ENCODE measurements at regions not wholly inside any gene's neighbourhood (a gene's known extent, or its start where the extent isn't known, plus 50 kb on each side); places are given as distances from the start of the nearest gene placed in this dataset.

DNA sequence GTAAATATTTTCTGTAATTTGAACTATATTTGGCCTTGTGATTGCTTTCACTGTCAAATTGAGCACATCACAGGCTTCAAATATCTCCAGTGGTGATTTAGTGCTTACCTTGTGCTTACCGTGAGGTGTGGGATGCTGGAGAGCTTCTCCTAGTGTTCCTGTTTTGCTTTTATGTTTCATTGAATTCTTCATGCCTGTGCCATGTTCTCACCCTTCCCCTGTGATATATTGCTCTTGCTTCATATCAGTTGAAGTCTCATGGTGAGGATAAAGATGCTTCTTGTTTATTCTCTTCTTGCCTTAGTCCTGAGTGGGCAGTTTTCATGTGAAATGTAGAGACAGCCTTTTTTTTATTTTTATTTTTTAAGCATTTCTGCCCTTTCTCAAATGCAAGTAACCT lies 198.0 kb upstream of the PDGFD start:
- no peaks in the 10 kb centered on the region for H3K4me1 Mint-ChIP-seq (ENCODE audit: low read depth in 2 of 2)
- no peaks in the 10 kb centered on the region for H3K36me3 Mint-ChIP-seq (ENCODE audit: insufficient read depth)
- DNase-seq = no peak
- H3K27ac Mint-ChIP-seq = no peak overlapping the region
- H3K4me3 Mint-ChIP-seq = no peak overlapping the region
- no peaks in the 10 kb centered on the region for H3K9me3 Mint-ChIP-seq
- H3K27me3 Mint-ChIP-seq = peaks cover 8 to 17% of the 10 kb centered on the region in 2 donors
- no peak for ATAC-seq (replicated peaks)

DNA sequence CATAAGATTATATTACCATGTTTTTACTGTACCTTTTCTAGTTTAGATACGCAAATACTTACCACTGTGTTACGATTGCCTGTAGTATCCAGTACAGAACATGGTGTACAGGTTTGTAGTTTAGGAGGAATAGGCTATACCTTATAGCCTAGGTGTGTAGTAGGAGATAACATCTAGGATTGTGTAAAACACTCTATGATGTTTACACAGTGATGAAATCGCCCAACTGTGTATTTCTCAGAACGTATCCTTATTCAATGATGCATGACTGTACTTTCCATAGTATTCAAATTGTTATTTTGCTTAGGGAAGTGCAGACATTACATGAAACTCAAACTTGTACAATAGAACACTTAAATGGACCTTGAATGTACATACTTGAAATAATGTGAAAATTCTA lies 188.1 kb upstream of the PDGFD start:
- H3K27ac Mint-ChIP-seq = no peak overlapping the region
- DNase-seq (no peak), ATAC-seq (replicated peaks) (no peak)
- peaks cover 0 to 6% of the 10 kb centered on the region in 2 donors for H3K27me3 Mint-ChIP-seq
- no peak overlapping the region for H3K4me3 Mint-ChIP-seq
- H3K9me3 Mint-ChIP-seq = peaks cover 4 to 8% of the 10 kb centered on the region in 2 donors
- no peaks in the 10 kb centered on the region for H3K36me3 Mint-ChIP-seq (ENCODE audit: insufficient read depth)
- no peaks in the 10 kb centered on the region for H3K4me1 Mint-ChIP-seq (ENCODE audit: low read depth in 2 of 2)

DNA sequence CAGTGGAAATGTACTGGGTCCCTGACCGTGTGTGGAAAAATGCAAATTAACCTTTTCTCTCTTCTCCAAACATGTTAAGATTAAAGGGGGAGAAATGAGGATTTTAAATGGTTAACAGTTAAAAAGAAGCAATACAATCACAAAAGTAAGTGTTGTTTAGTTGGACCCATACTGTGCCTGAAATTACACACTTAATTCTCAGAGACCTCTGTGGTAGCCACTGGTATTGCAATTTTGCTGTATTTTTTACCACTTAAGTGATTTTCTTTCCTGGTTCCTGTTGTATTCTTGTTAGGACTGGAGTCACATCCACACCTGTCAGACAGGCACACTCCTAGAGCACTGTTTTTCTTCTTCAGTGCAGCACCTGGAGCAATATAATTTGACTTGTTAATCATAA lies 179.6 kb upstream of the PDGFD start:
- Mint-ChIP-seq H3K4me1 (ENCODE audit: low read depth in 2 of 2) (peaks cover 0 to 5% of the 10 kb centered on the region in 2 donors), H3K9me3 (no peaks in the 10 kb centered on the region), H3K27ac (no peak overlapping the region), H3K4me3 (no peak overlapping the region), H3K36me3 (ENCODE audit: insufficient read depth) (no peaks in the 10 kb centered on the region), H3K27me3 (peaks cover 0 to 6% of the 10 kb centered on the region in 2 donors)
- no peak for ATAC-seq (replicated peaks)
- DNase-seq = no peak

DNA sequence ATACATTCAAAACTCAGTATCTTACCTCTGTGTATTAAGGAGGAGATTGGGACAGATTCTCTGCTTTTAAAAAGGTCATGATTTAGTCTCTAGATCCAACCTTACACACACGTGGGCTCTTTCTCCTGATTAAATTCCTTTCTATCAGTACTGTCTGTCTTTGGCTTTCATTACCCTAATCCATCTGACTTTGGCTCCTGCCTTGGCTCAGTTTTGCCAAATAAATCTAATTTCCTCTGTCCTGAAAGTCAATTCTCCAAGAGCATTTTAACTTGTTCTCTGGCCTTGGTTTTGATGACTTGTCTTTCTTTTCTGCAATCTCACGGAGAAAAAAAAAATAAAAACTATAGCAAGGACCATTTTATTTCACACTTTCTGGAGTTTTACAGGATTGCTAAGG lies 176.6 kb upstream of the PDGFD start:
- Mint-ChIP-seq H3K9me3 (no peaks in the 10 kb centered on the region), H3K27me3 (no peaks in the 10 kb centered on the region), H3K36me3 (ENCODE audit: insufficient read depth) (no peaks in the 10 kb centered on the region), H3K4me1 (ENCODE audit: low read depth in 2 of 2) (peaks cover 0 to 5% of the 10 kb centered on the region in 2 donors), H3K27ac (no peak overlapping the region), H3K4me3 (no peak overlapping the region)
- DNase-seq = no peak
- no peak for ATAC-seq (replicated peaks)

DNA sequence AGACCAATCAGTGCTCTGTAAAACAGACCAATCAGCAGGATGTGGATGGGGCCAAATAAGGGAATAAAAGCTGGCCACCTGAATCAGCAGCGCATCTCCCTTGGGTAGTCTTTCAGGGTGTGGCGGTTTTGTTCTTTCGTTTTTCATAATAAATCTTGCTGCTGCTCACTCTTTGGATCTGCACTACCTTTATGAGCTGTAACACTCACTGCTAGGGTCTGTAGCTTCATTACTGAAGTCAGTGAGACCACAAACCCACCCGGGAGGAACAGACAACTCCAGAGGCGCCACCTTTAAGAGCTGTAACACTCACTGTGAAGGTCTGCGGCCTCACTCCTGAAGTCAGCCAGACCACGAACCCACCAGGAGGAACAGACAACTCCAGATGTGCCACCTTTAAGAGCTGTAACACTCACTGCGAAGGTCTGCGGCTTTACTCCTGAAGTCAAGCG lies 175.5 kb upstream of the PDGFD start:
- no peak for DNase-seq
- no peak for ATAC-seq (replicated peaks)
- no peaks in the 10 kb centered on the region for H3K36me3 Mint-ChIP-seq (ENCODE audit: insufficient read depth)
- peak overlapping the region in 1 of 2 donors; percentile 48 for H3K4me3 Mint-ChIP-seq
- no peak overlapping the region for H3K27ac Mint-ChIP-seq
- peaks cover 0 to 3% of the 10 kb centered on the region in 2 donors for H3K27me3 Mint-ChIP-seq
- H3K4me1 Mint-ChIP-seq (ENCODE audit: low read depth in 2 of 2) = peaks cover 0 to 5% of the 10 kb centered on the region in 2 donors
- H3K9me3 Mint-ChIP-seq = no peaks in the 10 kb centered on the region

DNA sequence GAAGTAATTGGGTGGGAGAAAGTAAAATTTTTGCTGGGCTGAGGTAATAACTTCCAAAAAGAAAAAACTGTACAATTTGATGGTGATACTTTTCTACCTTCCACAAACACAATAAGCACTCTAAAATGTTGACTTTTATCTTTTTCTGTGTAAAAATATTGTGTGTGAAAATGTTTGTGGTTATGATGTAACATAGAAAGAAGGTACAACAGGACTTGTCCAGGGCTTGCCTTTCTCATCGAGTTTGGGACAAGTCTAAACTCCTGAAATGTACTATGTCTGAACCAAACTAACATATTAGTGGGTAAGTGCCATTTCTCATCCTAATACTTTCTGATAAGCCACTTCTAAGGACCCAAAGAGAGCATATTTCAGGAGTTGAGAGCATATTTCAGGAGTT lies 174.2 kb upstream of the PDGFD start:
- ATAC-seq (replicated peaks) (no peak), DNase-seq (no peak)
- H3K9me3 Mint-ChIP-seq = no peaks in the 10 kb centered on the region
- no peak overlapping the region for H3K4me3 Mint-ChIP-seq
- H3K27ac Mint-ChIP-seq = no peak overlapping the region
- H3K36me3 Mint-ChIP-seq (ENCODE audit: insufficient read depth) = no peaks in the 10 kb centered on the region
- peaks cover 0 to 5% of the 10 kb centered on the region in 2 donors for H3K4me1 Mint-ChIP-seq (ENCODE audit: low read depth in 2 of 2)
- peaks cover 0 to 11% of the 10 kb centered on the region in 2 donors for H3K27me3 Mint-ChIP-seq

DNA sequence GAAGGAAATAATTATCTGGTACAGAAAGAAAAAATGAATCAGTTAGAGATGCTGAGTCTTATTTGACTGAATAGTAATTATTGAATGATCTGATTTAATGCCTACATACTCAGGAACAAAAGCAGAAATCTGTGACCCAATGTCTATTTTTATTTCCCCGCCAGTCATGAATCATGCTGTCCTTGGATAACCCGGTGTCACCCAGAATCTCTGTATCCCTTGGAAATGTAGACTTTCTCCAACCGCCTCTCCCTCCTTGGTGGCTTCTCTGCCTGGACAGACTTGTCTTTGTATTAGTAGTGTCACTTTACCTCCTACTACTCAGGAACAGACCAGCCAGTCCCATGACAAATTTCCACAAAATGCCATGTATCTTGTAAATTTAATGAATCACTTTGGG lies 173.3 kb upstream of the PDGFD start:
- Mint-ChIP-seq H3K9me3 (no peaks in the 10 kb centered on the region), H3K4me1 (ENCODE audit: low read depth in 2 of 2) (peaks cover 0 to 5% of the 10 kb centered on the region in 2 donors), H3K36me3 (ENCODE audit: insufficient read depth) (no peaks in the 10 kb centered on the region), H3K4me3 (no peak overlapping the region), H3K27ac (no peak overlapping the region), H3K27me3 (peaks cover 0 to 11% of the 10 kb centered on the region in 2 donors)
- no peak for ATAC-seq (replicated peaks)
- no peak for DNase-seq

DNA sequence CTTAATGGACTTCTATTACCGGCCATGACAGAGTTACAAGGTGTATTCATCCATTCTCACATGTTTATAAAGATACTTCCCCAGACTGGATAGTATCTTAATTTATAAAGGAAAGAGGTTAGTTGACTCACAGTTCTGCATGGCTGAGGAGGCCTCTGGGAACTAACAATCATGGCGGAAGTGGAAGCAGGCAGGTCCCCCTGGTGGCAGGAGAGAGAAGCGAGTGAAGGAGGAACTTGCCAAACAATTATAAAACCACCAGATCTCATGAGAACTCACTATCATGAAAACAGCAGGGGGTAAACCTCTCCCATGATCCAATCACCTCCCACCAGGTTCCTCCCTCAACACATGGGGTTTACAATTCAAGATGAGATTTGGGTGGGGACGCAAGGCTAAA lies 170.0 kb upstream of the PDGFD start:
- Mint-ChIP-seq H3K27me3 (peaks cover 0 to 11% of the 10 kb centered on the region in 2 donors), H3K4me3 (no peak overlapping the region), H3K27ac (no peak overlapping the region), H3K9me3 (no peaks in the 10 kb centered on the region), H3K4me1 (ENCODE audit: low read depth in 2 of 2) (no peaks in the 10 kb centered on the region), H3K36me3 (ENCODE audit: insufficient read depth) (no peaks in the 10 kb centered on the region)
- no peak for ATAC-seq (replicated peaks)
- DNase-seq = no peak

DNA sequence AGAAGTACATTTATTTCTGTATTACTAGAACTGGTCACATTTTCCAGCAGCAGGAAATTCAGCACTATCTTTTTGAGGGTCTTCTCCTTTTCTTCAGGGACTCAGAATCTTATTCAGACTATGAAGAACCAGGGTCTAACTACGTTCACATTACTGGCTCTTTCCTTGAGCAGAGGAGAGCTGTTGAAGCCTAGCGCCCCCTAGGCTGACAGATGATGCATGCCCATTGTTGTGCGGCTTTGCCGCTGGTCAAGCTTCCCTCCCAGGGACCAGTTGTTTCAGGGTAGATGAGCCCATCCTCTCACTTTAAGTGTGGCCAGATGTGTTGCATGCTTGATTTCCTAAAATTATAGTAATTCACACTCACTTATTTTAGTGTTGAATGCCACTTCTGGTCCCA lies 168.2 kb upstream of the PDGFD start:
- DNase-seq = no peak
- ATAC-seq (replicated peaks) = no peak
- Mint-ChIP-seq H3K27ac (no peak overlapping the region), H3K4me1 (ENCODE audit: low read depth in 2 of 2) (no peaks in the 10 kb centered on the region), H3K9me3 (no peaks in the 10 kb centered on the region), H3K4me3 (no peak overlapping the region), H3K27me3 (peaks cover 0 to 11% of the 10 kb centered on the region in 2 donors), H3K36me3 (ENCODE audit: insufficient read depth) (no peaks in the 10 kb centered on the region)

DNA sequence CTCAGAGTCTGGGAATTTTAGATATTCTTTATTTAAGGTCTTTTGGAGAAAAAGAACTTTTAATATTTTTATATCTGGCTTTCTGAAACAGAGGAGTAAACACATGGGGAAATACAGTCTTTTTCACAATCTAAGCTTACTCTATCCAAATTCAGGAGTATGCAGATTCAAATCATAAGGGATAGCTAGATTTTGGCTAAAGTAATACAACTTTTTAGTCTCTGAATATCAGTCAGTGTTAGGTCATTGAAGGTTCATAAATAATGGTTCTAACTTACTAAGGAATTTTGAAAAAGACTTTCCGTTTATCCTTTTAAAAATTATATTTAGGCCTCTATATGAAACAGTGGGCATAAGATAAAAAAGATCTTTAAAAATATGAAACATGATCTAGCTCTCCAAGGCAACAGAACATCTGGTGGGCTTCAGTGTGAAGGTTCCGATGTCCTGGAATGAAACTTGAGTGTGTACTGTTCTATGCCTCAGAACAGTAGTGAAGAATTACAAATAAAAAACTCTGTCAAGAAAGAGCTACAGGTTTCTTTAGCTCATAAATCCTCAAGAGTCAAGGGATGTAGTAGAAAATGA lies 165.2 kb upstream of the PDGFD start:
- no peak for DNase-seq
- H3K4me1 Mint-ChIP-seq (ENCODE audit: low read depth in 2 of 2) = no peaks in the 10 kb centered on the region
- H3K27me3 Mint-ChIP-seq = peaks cover 0 to 5% of the 10 kb centered on the region in 2 donors
- H3K4me3 Mint-ChIP-seq = no peak overlapping the region
- H3K36me3 Mint-ChIP-seq (ENCODE audit: insufficient read depth) = no peaks in the 10 kb centered on the region
- no peak for ATAC-seq (replicated peaks)
- no peaks in the 10 kb centered on the region for H3K9me3 Mint-ChIP-seq
- no peak overlapping the region for H3K27ac Mint-ChIP-seq

DNA sequence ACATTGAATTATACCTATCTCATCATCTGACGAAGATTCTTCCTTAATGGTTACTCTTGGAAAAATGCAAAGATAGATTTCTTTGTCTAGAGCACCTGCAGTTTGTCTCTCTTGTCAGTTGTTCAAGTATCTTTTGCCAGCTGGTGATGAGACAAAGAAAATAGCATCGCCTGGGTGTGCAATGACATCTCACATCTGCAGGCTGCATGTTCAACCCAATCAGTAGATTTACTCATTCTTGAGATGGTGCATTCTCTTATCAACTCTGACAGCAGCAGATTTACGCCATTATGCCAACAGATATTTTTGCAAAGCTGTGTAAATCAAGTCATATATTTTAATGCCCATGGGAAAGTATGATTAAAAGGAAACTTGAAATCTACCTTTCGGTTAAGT lies 164.6 kb upstream of the PDGFD start:
- ATAC-seq (replicated peaks) (no peak), DNase-seq (no peak)
- no peaks in the 10 kb centered on the region for H3K27me3 Mint-ChIP-seq
- no peaks in the 10 kb centered on the region for H3K36me3 Mint-ChIP-seq (ENCODE audit: insufficient read depth)
- H3K9me3 Mint-ChIP-seq = no peaks in the 10 kb centered on the region
- no peak overlapping the region for H3K4me3 Mint-ChIP-seq
- H3K4me1 Mint-ChIP-seq (ENCODE audit: low read depth in 2 of 2) = no peaks in the 10 kb centered on the region
- H3K27ac Mint-ChIP-seq = no peak overlapping the region

DNA sequence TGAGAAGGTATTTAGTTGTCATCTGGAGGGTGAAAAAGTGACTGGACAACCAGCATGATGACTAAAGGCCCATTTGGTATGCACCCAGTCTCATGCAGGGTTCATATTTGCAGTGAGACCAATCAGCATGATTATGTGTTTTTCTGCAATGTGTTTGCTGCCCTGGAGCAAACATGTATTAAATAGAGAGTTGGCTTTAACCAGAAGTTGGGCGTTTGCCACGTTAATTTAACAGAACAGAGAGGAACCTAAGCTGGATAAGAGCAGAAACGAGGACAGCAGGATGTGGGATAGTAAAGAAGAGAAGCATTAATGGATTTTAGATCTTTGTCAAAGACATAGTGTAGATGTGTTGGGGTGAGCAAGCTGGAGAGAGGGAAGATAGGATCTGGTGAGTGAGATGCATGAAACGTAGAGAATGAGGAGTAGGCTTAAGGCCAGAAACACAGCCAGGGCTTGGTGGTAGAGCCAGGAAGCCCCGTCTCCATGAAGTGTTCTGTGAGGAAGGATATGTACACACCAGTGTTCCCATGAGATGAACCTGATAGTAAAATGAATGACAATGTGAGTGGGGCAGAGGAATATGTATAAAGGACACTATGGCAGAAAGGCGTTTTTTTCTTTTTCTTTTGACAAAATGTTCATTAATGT lies 164.0 kb upstream of the PDGFD start:
- no peaks in the 10 kb centered on the region for H3K36me3 Mint-ChIP-seq (ENCODE audit: insufficient read depth)
- H3K4me1 Mint-ChIP-seq (ENCODE audit: low read depth in 2 of 2) = no peaks in the 10 kb centered on the region
- no peak overlapping the region for H3K27ac Mint-ChIP-seq
- ATAC-seq (replicated peaks) (no peak), DNase-seq (no peak)
- no peaks in the 10 kb centered on the region for H3K27me3 Mint-ChIP-seq
- no peak overlapping the region for H3K4me3 Mint-ChIP-seq
- H3K9me3 Mint-ChIP-seq = no peaks in the 10 kb centered on the region

DNA sequence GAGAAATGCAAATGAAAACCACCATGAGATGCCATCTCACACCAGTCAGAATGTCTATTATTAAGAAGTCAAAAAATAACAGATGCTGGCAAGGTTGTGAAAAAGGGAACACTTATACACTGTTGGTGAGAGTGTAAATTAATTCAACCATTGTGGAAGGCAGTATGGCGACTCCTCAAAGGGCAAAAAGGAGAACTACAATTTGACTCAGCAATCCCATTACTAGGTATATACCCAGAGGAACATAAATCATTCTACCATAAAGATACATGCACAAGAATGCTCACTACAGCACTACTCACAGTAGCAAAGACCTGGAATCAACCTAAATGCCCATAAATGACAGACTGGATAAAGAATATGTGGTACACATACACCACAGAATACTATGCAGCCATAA lies 161.1 kb upstream of the PDGFD start:
- no peaks in the 10 kb centered on the region for H3K36me3 Mint-ChIP-seq (ENCODE audit: insufficient read depth)
- DNase-seq = no peak
- no peaks in the 10 kb centered on the region for H3K27me3 Mint-ChIP-seq
- no peak for ATAC-seq (replicated peaks)
- no peak overlapping the region for H3K27ac Mint-ChIP-seq
- no peaks in the 10 kb centered on the region for H3K4me1 Mint-ChIP-seq (ENCODE audit: low read depth in 2 of 2)
- no peaks in the 10 kb centered on the region for H3K9me3 Mint-ChIP-seq
- H3K4me3 Mint-ChIP-seq = no peak overlapping the region

DNA sequence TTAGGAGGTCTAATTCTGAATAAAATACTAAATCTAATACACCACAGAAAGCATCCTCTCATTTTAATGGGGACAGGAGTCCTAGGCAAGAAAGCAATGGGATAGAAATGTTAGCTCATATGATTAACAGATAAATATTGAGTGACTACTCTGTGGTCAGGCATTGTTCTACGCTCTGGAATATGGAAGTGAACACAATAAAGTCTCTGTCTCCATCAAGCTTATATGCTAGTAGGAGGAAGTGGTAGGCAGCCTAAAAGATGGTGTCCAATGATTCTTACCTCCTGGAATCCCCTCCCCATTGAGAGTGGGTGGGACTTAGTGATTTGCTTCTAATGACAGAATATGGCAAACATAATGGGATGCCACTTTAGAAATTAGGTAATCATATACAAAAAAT lies 160.3 kb upstream of the PDGFD start:
- H3K36me3 Mint-ChIP-seq (ENCODE audit: insufficient read depth) = no peaks in the 10 kb centered on the region
- no peaks in the 10 kb centered on the region for H3K9me3 Mint-ChIP-seq
- no peak overlapping the region for H3K4me3 Mint-ChIP-seq
- H3K27ac Mint-ChIP-seq = no peak overlapping the region
- ATAC-seq (replicated peaks) = no peak
- no peaks in the 10 kb centered on the region for H3K4me1 Mint-ChIP-seq (ENCODE audit: low read depth in 2 of 2)
- no peak for DNase-seq
- no peaks in the 10 kb centered on the region for H3K27me3 Mint-ChIP-seq
